ENCODE measurements at regions not wholly inside any gene's neighbourhood (a gene's known extent, or its start where the extent isn't known, plus 50 kb on each side); places are given as distances from the start of the nearest gene placed in this dataset.

DNA sequence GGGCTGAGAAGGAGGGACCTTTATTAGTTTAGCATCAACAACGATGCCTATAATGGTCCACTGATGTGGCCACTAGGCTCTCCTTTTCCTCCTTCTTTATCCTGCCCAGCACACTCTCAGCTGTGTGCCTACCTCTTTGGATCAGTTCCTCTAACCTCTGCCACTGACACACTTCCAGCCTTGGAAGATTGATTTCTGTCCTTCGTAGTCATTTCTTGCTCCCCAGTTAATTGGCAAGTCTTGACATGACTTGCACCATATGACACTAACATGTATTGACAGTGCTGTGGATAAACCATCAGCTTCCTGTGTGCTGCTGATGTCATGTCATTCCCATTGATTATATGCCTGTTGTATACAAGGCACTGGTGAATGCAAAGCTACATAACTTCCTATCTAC, 90.2 kb upstream of the PLEKHG7 start:
- TF ChIP-seq, protein P1, sequence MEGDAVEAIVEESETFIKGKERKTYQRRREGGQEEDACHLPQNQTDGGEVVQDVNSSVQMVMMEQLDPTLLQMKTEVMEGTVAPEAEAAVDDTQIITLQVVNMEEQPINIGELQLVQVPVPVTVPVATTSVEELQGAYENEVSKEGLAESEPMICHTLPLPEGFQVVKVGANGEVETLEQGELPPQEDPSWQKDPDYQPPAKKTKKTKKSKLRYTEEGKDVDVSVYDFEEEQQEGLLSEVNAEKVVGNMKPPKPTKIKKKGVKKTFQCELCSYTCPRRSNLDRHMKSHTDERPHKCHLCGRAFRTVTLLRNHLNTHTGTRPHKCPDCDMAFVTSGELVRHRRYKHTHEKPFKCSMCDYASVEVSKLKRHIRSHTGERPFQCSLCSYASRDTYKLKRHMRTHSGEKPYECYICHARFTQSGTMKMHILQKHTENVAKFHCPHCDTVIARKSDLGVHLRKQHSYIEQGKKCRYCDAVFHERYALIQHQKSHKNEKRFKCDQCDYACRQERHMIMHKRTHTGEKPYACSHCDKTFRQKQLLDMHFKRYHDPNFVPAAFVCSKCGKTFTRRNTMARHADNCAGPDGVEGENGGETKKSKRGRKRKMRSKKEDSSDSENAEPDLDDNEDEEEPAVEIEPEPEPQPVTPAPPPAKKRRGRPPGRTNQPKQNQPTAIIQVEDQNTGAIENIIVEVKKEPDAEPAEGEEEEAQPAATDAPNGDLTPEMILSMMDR (IDR thresholded peaks at IDR 0.05 in 2 of 3, conservative IDR thresholded peaks at IDR 0.05 in 1 of 3; ENCODE audit: borderline replicate concordance in 1 of 3, insufficient read depth in 1 of 3, low read depth in 2 of 3, low read length in 2 of 3), result no peak
- TF ChIP-seq POLR2A (IDR thresholded peaks at IDR 0.05; ENCODE audit: borderline replicate concordance, extremely low read depth, insufficient read depth, insufficient read length) (no peak), JUND (IDR thresholded peaks at IDR 0.05) (no peak), SP1 (IDR thresholded peaks at IDR 0.05; ENCODE audit: low read depth) (no peak), POLR2AphosphoS5 (IDR thresholded peaks at IDR 0.05; ENCODE audit: low read depth, low read length) (no peak), RAD21 (IDR thresholded peaks at IDR 0.05; ENCODE audit: low read depth) (no peak), SRF (IDR thresholded peaks at IDR 0.05; ENCODE audit: low read depth) (no peak), ZNF274 (IDR thresholded peaks at IDR 0.05; ENCODE audit: low read depth, low read length) (no peak), MAX (IDR thresholded peaks at IDR 0.05) (no peak)

Data from HCT116 (cell line).